ACHN (cell line): ENCODE measurements at regions not wholly inside any gene's neighbourhood (a gene's known extent, or its start where the extent isn't known, plus 50 kb on each side); places are given as distances from the start of the nearest gene placed in this dataset.

ENCODE experiments used
- DNase-seq: peaks from one replicate; pipeline ENCODE4 v3.0.0-alpha.2; 2015
- in situ Hi-C: cut with HindIII; loops from 2 replicates; pipeline ENCODE4 v1.10.0; 2017; ENCODE audit warnings: low sequenced_read_pairs, low pct_ligation_motif_present, low pct_unique_long_range_greater_than_20kb

DNA sequence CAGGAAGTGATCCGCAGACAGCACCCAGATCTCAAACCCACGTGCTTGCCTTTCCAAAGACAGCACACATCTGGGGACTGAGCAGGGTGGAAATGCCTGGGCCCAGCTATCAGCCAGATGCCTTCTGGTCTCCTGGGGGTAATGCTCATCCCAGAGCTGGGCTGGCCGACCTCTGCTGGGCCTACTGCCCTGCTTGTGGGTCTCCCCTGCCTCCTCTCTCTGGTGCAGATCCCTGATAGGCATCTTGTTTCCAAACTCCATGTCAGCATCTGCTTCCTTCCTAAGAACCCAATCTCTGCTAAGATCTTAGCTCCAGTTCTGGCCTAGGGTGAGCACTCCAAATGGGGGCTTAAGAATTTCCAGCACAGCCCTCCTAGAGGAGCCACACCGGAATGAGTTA lies 1043.0 kb downstream of the VRK1 start:
- in situ Hi-C loops: no loop called here
- DNase-seq: no peak

DNA sequence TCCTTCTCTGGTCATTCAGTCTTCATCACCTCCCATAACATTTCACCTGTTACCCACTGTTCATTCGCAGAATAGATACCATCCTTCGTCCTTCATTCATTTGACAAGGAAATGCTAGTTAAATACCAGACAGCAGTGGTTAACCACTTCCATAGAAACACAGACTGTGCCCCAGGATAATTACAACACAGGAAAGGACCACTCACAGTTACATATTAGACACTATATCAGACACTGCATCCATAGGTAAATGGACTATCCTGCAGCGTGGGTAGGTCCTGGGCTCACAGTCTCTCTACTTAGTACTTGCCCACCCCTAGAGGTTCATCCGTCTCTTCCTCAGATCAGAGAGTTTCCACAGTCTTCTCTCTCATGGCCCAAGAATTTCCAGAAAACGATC lies 1044.6 kb downstream of the VRK1 start:
- in situ Hi-C loops: no loop called here
- no peak for DNase-seq

DNA sequence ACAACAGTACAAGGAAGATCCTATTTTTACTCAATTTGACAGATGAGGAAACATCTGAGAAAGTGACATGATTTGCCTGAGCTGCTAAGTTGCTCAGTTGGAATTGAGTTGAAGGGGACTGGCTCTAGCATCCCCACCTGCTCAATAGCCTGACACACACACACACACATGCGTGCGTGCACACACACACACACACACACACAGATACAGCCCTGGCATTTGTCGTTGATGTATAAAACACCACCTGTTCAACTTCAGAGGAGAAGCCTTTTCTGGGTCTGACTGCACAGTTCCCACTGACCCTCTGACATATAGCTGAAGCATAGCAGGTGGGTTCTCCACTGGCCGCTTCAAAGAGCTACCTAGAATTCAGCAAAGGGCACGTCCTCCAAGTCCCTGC lies 1045.9 kb downstream of the VRK1 start:
- no peak for DNase-seq
- in situ Hi-C loops: no loop called here

GRCh38 chr14:97844042-97844441 lies 1046.9 kb downstream of the VRK1 start:
- in situ Hi-C loops: no loop called here
- no peak for DNase-seq

GRCh38 chr14:97846156-97846555 lies 1049.0 kb downstream of the VRK1 start:
- in situ Hi-C loops: no loop called here
- DNase-seq: no peak

- in situ Hi-C loops: no loop called here
- DNase-seq: no peak
These were observed 1051.3 kb downstream of the VRK1 start for GRCh38 chr14:97848317-97848980.

DNA sequence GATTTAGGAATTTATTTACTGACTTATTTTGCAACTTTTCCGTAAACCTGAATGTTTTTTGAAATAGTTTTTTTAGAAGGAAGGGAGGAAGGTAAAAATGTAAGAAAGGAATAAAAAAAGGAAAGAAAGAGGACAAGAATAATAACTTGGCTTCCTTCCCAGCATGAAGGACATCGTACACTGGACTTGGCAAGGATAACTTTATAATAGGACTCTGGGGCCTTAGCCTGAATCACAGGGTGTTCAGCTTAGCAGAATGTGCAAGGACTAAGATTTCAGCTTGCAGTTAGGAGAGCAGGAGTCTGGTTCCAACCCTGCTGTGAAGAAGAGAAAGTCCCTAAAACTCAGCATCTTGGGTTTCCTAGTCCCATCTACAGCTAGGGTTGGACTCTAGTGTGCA lies 1053.3 kb downstream of the VRK1 start:
- no peak for DNase-seq
- in situ Hi-C loops: no loop called here

DNA sequence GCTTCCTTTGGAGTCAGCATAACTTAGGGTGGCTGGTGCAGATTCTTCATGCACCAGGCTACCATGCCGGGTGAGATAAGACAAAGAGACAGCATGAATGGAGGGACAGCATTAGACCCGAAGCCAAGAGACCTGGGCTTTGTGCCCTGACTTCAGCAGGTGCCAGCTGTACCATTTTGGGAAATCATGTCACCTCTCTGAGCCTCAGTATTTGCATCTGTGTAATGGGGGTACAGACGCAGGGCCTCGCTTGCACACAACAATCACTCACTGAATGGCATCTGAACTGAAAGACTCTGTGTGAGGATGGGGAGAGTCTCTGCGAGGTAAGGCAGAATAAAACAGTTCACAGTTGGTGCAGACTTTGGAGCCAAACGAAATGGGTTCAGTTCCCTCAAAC lies 1053.7 kb downstream of the VRK1 start:
- no peak for DNase-seq
- in situ Hi-C loops: no loop called here

DNA sequence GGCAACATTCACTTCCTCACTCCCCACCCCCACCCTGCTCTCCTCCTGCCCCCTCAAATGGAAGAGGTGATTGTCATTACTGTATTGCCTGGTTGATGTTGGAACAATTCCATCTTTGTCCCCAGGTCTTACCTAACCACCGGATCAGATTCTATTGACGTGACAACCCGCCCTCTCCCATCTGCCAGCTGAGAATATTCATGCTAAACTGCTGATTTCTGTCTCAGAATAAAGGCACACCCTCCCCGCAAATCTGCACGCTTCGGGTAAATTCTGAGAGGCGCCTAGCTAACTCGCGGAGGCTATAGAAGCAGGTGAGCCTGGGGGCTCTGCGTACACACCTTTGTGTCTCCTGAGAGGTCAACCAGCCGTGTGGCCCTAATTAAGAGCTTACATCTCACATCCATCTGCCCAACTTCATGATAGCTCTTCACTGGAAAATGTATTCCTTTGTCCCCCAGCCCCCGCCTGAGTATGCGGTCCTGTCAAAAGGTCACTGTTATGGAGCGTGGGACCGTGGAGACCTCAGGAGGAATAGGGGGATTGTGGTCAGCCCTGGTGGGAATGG lies 1054.3 kb downstream of the VRK1 start:
- in situ Hi-C loops: no loop called here
- DNase-seq: no peak

- in situ Hi-C loops: no loop called here
These were observed 1057.7 kb downstream of the VRK1 start for GRCh38 chr14:97854918-97855317.

DNA sequence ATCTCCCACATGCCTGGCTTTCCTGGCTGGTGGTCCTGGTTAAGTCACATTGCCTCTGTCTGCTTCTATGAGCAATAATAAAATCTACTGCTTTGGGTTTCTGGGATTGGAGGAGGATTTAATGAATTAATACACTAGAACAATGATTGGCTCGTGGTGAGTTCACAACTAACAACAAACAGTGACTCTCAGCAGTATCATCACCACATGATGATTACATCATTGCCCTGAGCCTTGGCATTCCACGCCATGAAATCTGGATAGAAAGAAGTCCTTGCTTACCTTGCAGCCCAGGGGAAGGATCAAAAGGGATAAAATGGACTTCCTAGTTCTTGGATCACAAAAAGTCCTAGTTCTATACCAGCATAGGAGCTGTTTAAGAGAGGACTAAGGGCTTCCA lies 1069.0 kb downstream of the VRK1 start:
- in situ Hi-C loops: no loop called here
- DNase-seq: no peak

More at GRCh38 chr14:97854918-97855317, 1057.7 kb downstream of the VRK1 start:
- no peak for DNase-seq

- no peak for DNase-seq
- in situ Hi-C loops: no loop called here
These were observed 1069.5 kb downstream of the VRK1 start for GRCh38 chr14:97866664-97867063.

DNA sequence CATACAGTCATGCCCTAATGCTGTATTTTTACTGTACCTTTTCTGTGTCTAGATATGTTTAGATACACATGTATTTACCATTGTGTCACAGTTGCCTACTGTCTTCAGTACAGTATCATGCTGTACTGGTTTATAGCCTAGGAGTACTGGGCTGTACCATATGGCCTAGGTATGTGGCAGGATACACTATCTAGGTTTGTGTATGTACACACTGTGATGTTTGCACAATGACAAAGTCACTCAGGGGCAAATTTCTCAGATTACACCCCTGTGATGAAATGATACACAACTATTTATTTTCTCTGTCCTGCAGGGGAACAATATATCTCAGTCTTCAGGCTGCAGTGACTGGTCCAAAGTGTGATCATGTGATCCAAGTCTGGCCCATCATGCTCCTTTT lies 1076.1 kb downstream of the VRK1 start:
- in situ Hi-C loops: no loop called here
- DNase-seq: no peak

- no peak for DNase-seq
- in situ Hi-C loops: no loop called here
These were observed 1077.2 kb downstream of the VRK1 start for GRCh38 chr14:97874394-97874793.

- no peak for DNase-seq
- in situ Hi-C loops: no loop called here
These were observed 1081.0 kb downstream of the VRK1 start for GRCh38 chr14:97878206-97878605.

DNA sequence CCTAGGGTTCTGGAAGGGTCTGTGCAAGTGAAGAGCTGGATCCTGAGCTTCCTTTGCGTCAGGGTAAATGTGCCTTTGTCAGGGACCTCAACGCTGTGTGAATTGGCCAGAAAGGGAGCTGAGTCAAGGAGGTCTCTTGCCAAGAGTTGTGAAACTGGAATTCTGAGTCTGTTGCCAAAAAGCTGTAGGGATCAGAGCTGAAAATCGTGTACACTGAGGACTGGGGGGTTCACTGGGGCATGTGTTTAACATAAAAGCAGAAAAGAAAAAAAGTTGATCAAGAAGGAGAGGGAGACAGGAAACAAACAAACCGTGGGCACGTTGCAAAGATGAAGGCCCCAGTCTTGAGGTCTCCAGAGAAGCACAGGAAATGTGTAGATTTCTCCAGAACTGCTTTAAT lies 1081.5 kb downstream of the VRK1 start:
- no peak for DNase-seq
- in situ Hi-C loops: no loop called here

DNA sequence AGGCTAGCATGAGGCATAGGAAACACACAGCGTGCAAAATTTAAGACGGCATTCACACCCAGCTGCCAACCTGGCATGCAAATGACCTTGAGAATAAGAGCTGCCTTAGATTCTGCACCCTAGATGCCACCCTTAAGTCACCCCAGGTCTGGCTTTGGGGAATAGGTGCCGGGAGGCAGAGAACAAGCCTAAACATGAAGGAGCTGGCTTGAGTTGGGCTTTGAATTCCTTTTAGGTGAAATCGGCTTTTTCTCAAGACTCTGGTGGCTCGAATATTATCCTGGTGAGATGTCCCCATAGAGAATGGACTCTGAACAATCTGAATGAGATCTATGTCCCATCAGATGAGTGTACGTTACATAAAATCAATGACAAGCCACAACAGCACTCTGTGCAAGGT lies 1090.5 kb downstream of the VRK1 start:
- DNase-seq: no peak
- in situ Hi-C loops: no loop called here

GRCh38 chr14:97888331-97888730 lies 1091.1 kb downstream of the VRK1 start:
- no peak for DNase-seq
- in situ Hi-C loops: no loop called here

GRCh38 chr14:97891515-97891914 lies 1094.3 kb downstream of the VRK1 start:
- DNase-seq: no peak
- in situ Hi-C loops: no loop called here

DNA sequence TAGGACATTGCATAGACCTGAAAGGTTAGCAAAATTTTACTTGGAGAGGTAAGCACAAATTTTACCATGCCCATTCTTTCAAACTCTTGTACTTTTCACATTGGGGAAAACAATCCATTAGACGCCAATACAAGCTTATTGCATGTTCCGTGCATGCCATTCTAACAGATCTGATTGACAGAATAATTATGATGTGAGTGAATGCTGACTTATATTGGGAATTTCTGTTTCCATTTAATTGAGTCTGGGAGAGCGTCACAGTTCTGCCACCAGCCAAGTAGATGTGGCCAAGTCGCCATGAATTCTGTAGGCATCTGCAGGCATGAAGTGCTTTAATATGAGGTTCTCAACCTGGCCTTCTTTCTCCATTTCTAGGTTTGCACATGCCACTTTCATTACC lies 1097.4 kb downstream of the VRK1 start:
- no peak for DNase-seq
- in situ Hi-C loops: no loop called here
